Ovary (tissue), 3 donors: ENCODE measurements at regions not wholly inside any gene's neighbourhood (a gene's known extent, or its start where the extent isn't known, plus 50 kb on each side); places are given as distances from the start of the nearest gene placed in this dataset.

Experiments
- POLR2A ChIP-seq: fragments of 450-650 bp; IDR thresholded peaks from one replicate; pipeline ENCODE4 v1.6.1; 2017; ENCODE audit warnings: antibody characterized with exemption, mild to moderate bottlenecking, moderate library complexity
- TF ChIP-seq, protein P1 (sequence below), 3 donors: fragments of 450-650 bp in 2 of 3; fragments of 200-600 bp in 1 of 3; IDR thresholded peaks; one replicate each; pipeline versions ENCODE4 v1.5.1 to v1.8.0; 2016 to 2022; ENCODE audit warnings: antibody characterized with exemption in 3 of 3, mild to moderate bottlenecking in 1 of 3
- donor health status: DM: no; HTN: no; CAD: no.

GRCh38 chr14:101189962-101190560 is 286.5 kb upstream of the RTL1 start:
- TF ChIP-seq, protein P1, sequence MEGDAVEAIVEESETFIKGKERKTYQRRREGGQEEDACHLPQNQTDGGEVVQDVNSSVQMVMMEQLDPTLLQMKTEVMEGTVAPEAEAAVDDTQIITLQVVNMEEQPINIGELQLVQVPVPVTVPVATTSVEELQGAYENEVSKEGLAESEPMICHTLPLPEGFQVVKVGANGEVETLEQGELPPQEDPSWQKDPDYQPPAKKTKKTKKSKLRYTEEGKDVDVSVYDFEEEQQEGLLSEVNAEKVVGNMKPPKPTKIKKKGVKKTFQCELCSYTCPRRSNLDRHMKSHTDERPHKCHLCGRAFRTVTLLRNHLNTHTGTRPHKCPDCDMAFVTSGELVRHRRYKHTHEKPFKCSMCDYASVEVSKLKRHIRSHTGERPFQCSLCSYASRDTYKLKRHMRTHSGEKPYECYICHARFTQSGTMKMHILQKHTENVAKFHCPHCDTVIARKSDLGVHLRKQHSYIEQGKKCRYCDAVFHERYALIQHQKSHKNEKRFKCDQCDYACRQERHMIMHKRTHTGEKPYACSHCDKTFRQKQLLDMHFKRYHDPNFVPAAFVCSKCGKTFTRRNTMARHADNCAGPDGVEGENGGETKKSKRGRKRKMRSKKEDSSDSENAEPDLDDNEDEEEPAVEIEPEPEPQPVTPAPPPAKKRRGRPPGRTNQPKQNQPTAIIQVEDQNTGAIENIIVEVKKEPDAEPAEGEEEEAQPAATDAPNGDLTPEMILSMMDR (IDR thresholded peaks at IDR 0.05), result no peak
- TF ChIP-seq POLR2A, result no peak
